ENCODE measurements at regions not wholly inside any gene's neighbourhood (a gene's known extent, or its start where the extent isn't known, plus 50 kb on each side); places are given as distances from the start of the nearest gene placed in this dataset.

GRCh38 chr9:107948601-107949000 lies 459.0 kb upstream of the KLF4 start:
- no peak for TF ChIP-seq CTCF (IDR thresholded peaks at IDR 0.05)
- no peak for TF ChIP-seq POLR2A (IDR thresholded peaks at IDR 0.05)
